ENCODE measurements at regions not wholly inside any gene's neighbourhood (a gene's known extent, or its start where the extent isn't known, plus 50 kb on each side); places are given as distances from the start of the nearest gene placed in this dataset.

DNA sequence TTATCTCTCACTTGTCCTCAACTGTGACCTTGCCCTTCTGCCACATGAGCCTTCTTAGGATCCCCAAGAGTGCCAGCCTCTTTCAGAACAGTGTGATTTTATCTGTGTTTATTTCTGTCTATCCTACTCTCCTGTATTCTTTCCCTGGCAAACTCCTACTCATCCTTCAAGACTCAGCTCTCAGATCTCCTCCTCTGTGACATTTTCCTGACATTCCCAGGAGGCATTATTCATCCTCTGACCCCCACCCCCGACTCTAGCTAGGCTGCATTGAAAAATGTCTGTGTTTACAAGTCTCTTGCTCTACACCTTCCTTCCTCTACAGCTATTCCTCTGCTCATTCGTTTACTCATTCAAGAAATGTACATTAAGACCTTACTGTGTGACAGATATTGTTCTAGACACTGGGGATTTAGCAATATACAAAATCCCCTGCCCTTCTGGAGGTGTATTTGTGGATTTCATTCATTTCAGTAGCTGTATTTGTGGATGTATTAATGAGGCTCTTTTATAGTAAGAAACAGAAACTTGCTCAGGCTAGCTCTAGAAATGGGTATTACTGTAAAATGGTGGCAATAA lies 61.4 kb upstream of the COMTD1 start (continued):
- TF ChIP-seq, protein P1, sequence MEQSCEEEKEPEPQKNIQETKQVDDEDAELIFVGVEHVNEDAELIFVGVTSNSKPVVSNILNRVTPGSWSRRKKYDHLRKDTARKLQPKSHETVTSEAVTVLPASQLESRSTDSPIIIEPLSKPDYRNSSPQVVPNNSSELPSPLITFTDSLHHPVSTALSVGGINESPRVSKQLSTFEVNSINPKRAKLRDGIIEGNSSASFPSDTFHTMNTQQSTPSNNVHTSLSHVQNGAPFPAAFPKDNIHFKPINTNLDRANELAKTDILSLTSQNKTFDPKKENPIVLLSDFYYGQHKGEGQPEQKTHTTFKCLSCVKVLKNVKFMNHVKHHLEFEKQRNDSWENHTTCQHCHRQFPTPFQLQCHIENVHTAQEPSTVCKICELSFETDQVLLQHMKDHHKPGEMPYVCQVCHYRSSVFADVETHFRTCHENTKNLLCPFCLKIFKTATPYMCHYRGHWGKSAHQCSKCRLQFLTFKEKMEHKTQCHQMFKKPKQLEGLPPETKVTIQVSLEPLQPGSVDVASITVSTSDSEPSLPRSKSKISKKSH (CRISPR knock-in tag; IDR thresholded peaks at IDR 0.05; ENCODE audit: borderline replicate concordance): no peak
- TF ChIP-seq, protein P2, sequence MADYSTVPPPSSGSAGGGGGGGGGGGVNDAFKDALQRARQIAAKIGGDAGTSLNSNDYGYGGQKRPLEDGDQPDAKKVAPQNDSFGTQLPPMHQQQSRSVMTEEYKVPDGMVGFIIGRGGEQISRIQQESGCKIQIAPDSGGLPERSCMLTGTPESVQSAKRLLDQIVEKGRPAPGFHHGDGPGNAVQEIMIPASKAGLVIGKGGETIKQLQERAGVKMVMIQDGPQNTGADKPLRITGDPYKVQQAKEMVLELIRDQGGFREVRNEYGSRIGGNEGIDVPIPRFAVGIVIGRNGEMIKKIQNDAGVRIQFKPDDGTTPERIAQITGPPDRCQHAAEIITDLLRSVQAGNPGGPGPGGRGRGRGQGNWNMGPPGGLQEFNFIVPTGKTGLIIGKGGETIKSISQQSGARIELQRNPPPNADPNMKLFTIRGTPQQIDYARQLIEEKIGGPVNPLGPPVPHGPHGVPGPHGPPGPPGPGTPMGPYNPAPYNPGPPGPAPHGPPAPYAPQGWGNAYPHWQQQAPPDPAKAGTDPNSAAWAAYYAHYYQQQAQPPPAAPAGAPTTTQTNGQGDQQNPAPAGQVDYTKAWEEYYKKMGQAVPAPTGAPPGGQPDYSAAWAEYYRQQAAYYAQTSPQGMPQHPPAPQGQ (CRISPR knock-in tag; IDR thresholded peaks at IDR 0.05; ENCODE audit: borderline replicate concordance): no peak
- TF ChIP-seq ZBTB49 (CRISPR knock-in tag; IDR thresholded peaks at IDR 0.05; ENCODE audit: borderline replicate concordance): no peak
- no peak for TF ChIP-seq EHMT2 (IDR thresholded peaks at IDR 0.05; ENCODE audit: borderline replicate concordance, low read depth, low read length)
- no peak for TF ChIP-seq ZNF569 (CRISPR knock-in tag; IDR thresholded peaks at IDR 0.05; ENCODE audit: borderline replicate concordance)
- no peak for TF ChIP-seq ZNF792 (CRISPR knock-in tag; IDR thresholded peaks at IDR 0.05)

Measured in HepG2 (cell line).